ENCODE measurements at regions not wholly inside any gene's neighbourhood (a gene's known extent, or its start where the extent isn't known, plus 50 kb on each side); places are given as distances from the start of the nearest gene placed in this dataset.
"Not testable (repeated sequence)": the region's sequence is repeated elsewhere in the genome, so short reads cannot be mapped to it uniquely, and the experiment has no call there.

- no peaks in the 10 kb centered on the region for H3K27me3 Mint-ChIP-seq
- no peak overlapping the region for H3K27ac Mint-ChIP-seq
- ChIA-PET CTCF (interaction anchor here (0.7 to 1.5 kb wide), 5 partner anchors 11 to 124 kb away, joined by 3 read pairs; no protein-coding TSS in a partner anchor), POLR2A (no interaction called here)
- H3K4me1 Mint-ChIP-seq = peaks cover 69% of the 10 kb centered on the region
- H3K9me3 Mint-ChIP-seq = peaks cover 3% of the 10 kb centered on the region
- H3K36me3 Mint-ChIP-seq (ENCODE audit: low read depth) = peaks cover 5% of the 10 kb centered on the region
- H3K4me3 Mint-ChIP-seq = no peak overlapping the region
- DNase-seq = no peak
Observed at GRCh38 chr1:234769986-234770795, 160.2 kb upstream of the IRF2BP2 start.

GRCh38 chr1:234769284-234769985 lies 159.5 kb upstream of the IRF2BP2 start:
- ChIA-PET POLR2A (no interaction called here), CTCF (interaction anchor here (1.0 to 1.1 kb wide), 2 partner anchors 70 to 125 kb away, joined by 3 read pairs; no protein-coding TSS in a partner anchor)
- Mint-ChIP-seq H3K9me3 (no peaks in the 10 kb centered on the region), H3K27ac (peak overlapping the region; percentile 86), H3K4me3 (no peak overlapping the region), H3K27me3 (no peaks in the 10 kb centered on the region), H3K4me1 (peaks cover 67% of the 10 kb centered on the region), H3K36me3 (ENCODE audit: low read depth) (peaks cover 2% of the 10 kb centered on the region)
- DNase-seq = no peak

- peak; percentile 52 for DNase-seq
- Mint-ChIP-seq H3K36me3 (ENCODE audit: low read depth) (peaks cover 2% of the 10 kb centered on the region), H3K4me1 (peaks cover 71% of the 10 kb centered on the region), H3K27ac (peak overlapping the region; percentile 86), H3K4me3 (peak overlapping the region; percentile 17), H3K9me3 (no peaks in the 10 kb centered on the region), H3K27me3 (no peaks in the 10 kb centered on the region)
- ChIA-PET CTCF (interaction anchor here (0.6 to 1.2 kb wide), 5 partner anchors 10 to 338 kb away, joined by 3 to 4 read pairs (median 3); no protein-coding TSS in a partner anchor), POLR2A (no interaction called here)
Observed at GRCh38 chr1:234768569-234769283, 158.7 kb upstream of the IRF2BP2 start.

GRCh38 chr1:234768171-234768568 lies 158.2 kb upstream of the IRF2BP2 start:
- ChIA-PET POLR2A (no interaction called here), CTCF (interaction anchor here (0.9 to 1.2 kb wide), 4 partner anchors 10 to 315 kb away, joined by 3 read pairs; no protein-coding TSS in a partner anchor)
- DNase-seq = no peak
- Mint-ChIP-seq H3K4me1 (peaks cover 76% of the 10 kb centered on the region), H3K27me3 (no peaks in the 10 kb centered on the region), H3K36me3 (ENCODE audit: low read depth) (peaks cover 2% of the 10 kb centered on the region), H3K9me3 (no peaks in the 10 kb centered on the region), H3K27ac (peak overlapping the region; percentile 86), H3K4me3 (peak overlapping the region; percentile 17)

- Mint-ChIP-seq H3K9me3 (peaks cover 5% of the 10 kb centered on the region), H3K27ac (no peak overlapping the region), H3K4me3 (no peak overlapping the region), H3K27me3 (no peaks in the 10 kb centered on the region), H3K36me3 (ENCODE audit: low read depth) (peaks cover 2% of the 10 kb centered on the region), H3K4me1 (peaks cover 57% of the 10 kb centered on the region)
- POLR2A ChIA-PET = no interaction called here
- CTCF ChIA-PET = no interaction called here
- no peak for DNase-seq
Observed at GRCh38 chr1:234765672-234766071, 155.7 kb upstream of the IRF2BP2 start.

GRCh38 chr1:234765181-234765580 lies 155.2 kb upstream of the IRF2BP2 start:
- H3K36me3 Mint-ChIP-seq (ENCODE audit: low read depth) = peaks cover 4% of the 10 kb centered on the region
- H3K27ac Mint-ChIP-seq = no peak overlapping the region
- CTCF ChIA-PET = no interaction called here
- POLR2A ChIA-PET = no interaction called here
- no peak for DNase-seq
- H3K4me1 Mint-ChIP-seq = peaks cover 57% of the 10 kb centered on the region
- H3K9me3 Mint-ChIP-seq = peaks cover 6% of the 10 kb centered on the region
- no peaks in the 10 kb centered on the region for H3K27me3 Mint-ChIP-seq
- H3K4me3 Mint-ChIP-seq = no peak overlapping the region

- no peak overlapping the region for H3K4me3 Mint-ChIP-seq
- peaks cover 5% of the 10 kb centered on the region for H3K36me3 Mint-ChIP-seq (ENCODE audit: low read depth)
- CTCF ChIA-PET = no interaction called here
- H3K27ac Mint-ChIP-seq = no peak overlapping the region
- POLR2A ChIA-PET = no interaction called here
- peaks cover 9% of the 10 kb centered on the region for H3K9me3 Mint-ChIP-seq
- no peaks in the 10 kb centered on the region for H3K27me3 Mint-ChIP-seq
- DNase-seq = no peak
- H3K4me1 Mint-ChIP-seq = peaks cover 58% of the 10 kb centered on the region
Observed at GRCh38 chr1:234763910-234764309, 153.9 kb upstream of the IRF2BP2 start.

- Mint-ChIP-seq H3K4me1 (peaks cover 56% of the 10 kb centered on the region), H3K9me3 (peaks cover 9% of the 10 kb centered on the region), H3K4me3 (no peak overlapping the region), H3K27ac (no peak overlapping the region), H3K27me3 (no peaks in the 10 kb centered on the region), H3K36me3 (ENCODE audit: low read depth) (peaks cover 5% of the 10 kb centered on the region)
- ChIA-PET POLR2A (no interaction called here), CTCF (no interaction called here)
- DNase-seq = no peak
Observed at GRCh38 chr1:234763367-234763766, 153.4 kb upstream of the IRF2BP2 start.

GRCh38 chr1:234762127-234762526 lies 152.1 kb upstream of the IRF2BP2 start:
- H3K27me3 Mint-ChIP-seq; H3K36me3 Mint-ChIP-seq (ENCODE audit: low read depth); CTCF ChIA-PET; H3K4me3 Mint-ChIP-seq; DNase-seq; POLR2A ChIA-PET; H3K27ac Mint-ChIP-seq; H3K9me3 Mint-ChIP-seq: not testable (repeated sequence)
- peaks cover 54% of the 10 kb centered on the region for H3K4me1 Mint-ChIP-seq

GRCh38 chr1:234760303-234760723 lies 150.3 kb upstream of the IRF2BP2 start:
- CTCF ChIA-PET = interaction anchor here (0.9 to 1.9 kb wide), 4 partner anchors 9 to 15 kb away, joined by 3 to 5 read pairs (median 4); no protein-coding TSS in a partner anchor
- H3K4me3 Mint-ChIP-seq = no peak overlapping the region
- H3K27me3 Mint-ChIP-seq = no peaks in the 10 kb centered on the region
- H3K4me1 Mint-ChIP-seq = peaks cover 56% of the 10 kb centered on the region
- DNase-seq = no peak
- H3K27ac Mint-ChIP-seq = peak overlapping the region; percentile 31
- peaks cover 5% of the 10 kb centered on the region for H3K36me3 Mint-ChIP-seq (ENCODE audit: low read depth)
- H3K9me3 Mint-ChIP-seq = peaks cover 9% of the 10 kb centered on the region
- POLR2A ChIA-PET = no interaction called here

- Mint-ChIP-seq H3K36me3 (ENCODE audit: low read depth) (peaks cover 5% of the 10 kb centered on the region), H3K27me3 (no peaks in the 10 kb centered on the region), H3K4me3 (no peak overlapping the region), H3K9me3 (peaks cover 9% of the 10 kb centered on the region), H3K4me1 (peaks cover 56% of the 10 kb centered on the region), H3K27ac (no peak overlapping the region)
- no peak for DNase-seq
- ChIA-PET POLR2A (no interaction called here), CTCF (interaction anchor here (0.9 to 1.9 kb wide), 4 partner anchors 8 to 15 kb away, joined by 3 to 5 read pairs (median 4); no protein-coding TSS in a partner anchor)
Observed at GRCh38 chr1:234759888-234760287, 149.9 kb upstream of the IRF2BP2 start.

- CTCF ChIA-PET = interaction anchor here (0.6 to 1.9 kb wide), 3 partner anchors 9 to 197 kb away, joined by 3 to 5 read pairs (median 3); no protein-coding TSS in a partner anchor
- peaks cover 50% of the 10 kb centered on the region for H3K4me1 Mint-ChIP-seq
- no peaks in the 10 kb centered on the region for H3K27me3 Mint-ChIP-seq
- peak; percentile 56 for DNase-seq
- peaks cover 9% of the 10 kb centered on the region for H3K9me3 Mint-ChIP-seq
- H3K4me3 Mint-ChIP-seq = peak overlapping the region; percentile 2
- H3K36me3 Mint-ChIP-seq (ENCODE audit: low read depth) = peaks cover 5% of the 10 kb centered on the region
- peak overlapping the region; percentile 85 for H3K27ac Mint-ChIP-seq
- POLR2A ChIA-PET = no interaction called here
Observed at GRCh38 chr1:234758851-234759250, 148.9 kb upstream of the IRF2BP2 start.
